ENCODE measurements at regions not wholly inside any gene's neighbourhood (a gene's known extent, or its start where the extent isn't known, plus 50 kb on each side); places are given as distances from the start of the nearest gene placed in this dataset.

- no peaks in the 10 kb centered on the region for H3K9me2 ChIP-seq (replicated peaks; ENCODE audit: control insufficient read depth, low read length)
- no peaks in the 10 kb centered on the region for H3K27me3 ChIP-seq (ENCODE audit: control insufficient read depth, low read length)
- H4K20me1 ChIP-seq (ENCODE audit: control insufficient read depth, insufficient read depth, low read depth, low read length): no peaks in the 10 kb centered on the region
- no peaks in the 10 kb centered on the region for H3K9me3 ChIP-seq (ENCODE audit: control insufficient read depth, insufficient read depth, low read length)
- no peaks in the 10 kb centered on the region for H3K79me2 ChIP-seq (ENCODE audit: control insufficient read depth, low read length)
- H3K27ac ChIP-seq (ENCODE audit: low read depth, low read length): no peak overlapping the region
- no peak for TF ChIP-seq CTCF (IDR thresholded peaks at IDR 0.05; ENCODE audit: low read depth, low read length, poor library complexity, severe bottlenecking)
- no peak for TF ChIP-seq EZH2phosphoT487 (IDR thresholded peaks at IDR 0.05; ENCODE audit: borderline replicate concordance, low read length)
- no peak overlapping the region for H3K4me2 ChIP-seq (ENCODE audit: low read length)
- no peak overlapping the region for H3K4me3 ChIP-seq (ENCODE audit: low read length)
- no peaks in the 10 kb centered on the region for H3F3A ChIP-seq (ENCODE audit: control insufficient read depth, insufficient read depth)
- no peaks in the 10 kb centered on the region for H3K4me1 ChIP-seq (ENCODE audit: control insufficient read depth, low read length)
- no peaks in the 10 kb centered on the region for H3K36me3 ChIP-seq (ENCODE audit: control insufficient read depth, low read length)
Observed at GRCh38 chr10:129099992-129100391, 367.0 kb upstream of the MGMT start.

GRCh38 chr10:129101232-129101980 lies 365.6 kb upstream of the MGMT start:
- H3K36me3 ChIP-seq (ENCODE audit: control insufficient read depth, low read length): no peaks in the 10 kb centered on the region
- no peaks in the 10 kb centered on the region for H3K79me2 ChIP-seq (ENCODE audit: control insufficient read depth, low read length)
- no peak overlapping the region for H3K27ac ChIP-seq (ENCODE audit: low read depth, low read length)
- H3K4me1 ChIP-seq (ENCODE audit: control insufficient read depth, low read length): no peaks in the 10 kb centered on the region
- H3K9me3 ChIP-seq (ENCODE audit: control insufficient read depth, insufficient read depth, low read length): no peaks in the 10 kb centered on the region
- H3K9me2 ChIP-seq (replicated peaks; ENCODE audit: control insufficient read depth, low read length): no peaks in the 10 kb centered on the region
- H3K4me2 ChIP-seq (ENCODE audit: low read length): no peak overlapping the region
- no peaks in the 10 kb centered on the region for H3K27me3 ChIP-seq (ENCODE audit: control insufficient read depth, low read length)
- H4K20me1 ChIP-seq (ENCODE audit: control insufficient read depth, insufficient read depth, low read depth, low read length): no peaks in the 10 kb centered on the region
- no peaks in the 10 kb centered on the region for H3F3A ChIP-seq (ENCODE audit: control insufficient read depth, insufficient read depth)
- no peak overlapping the region for H3K4me3 ChIP-seq (ENCODE audit: low read length)
- TF ChIP-seq EZH2phosphoT487 (IDR thresholded peaks at IDR 0.05; ENCODE audit: borderline replicate concordance, low read length) (no peak), CTCF (IDR thresholded peaks at IDR 0.05; ENCODE audit: low read depth, low read length, poor library complexity, severe bottlenecking) (no peak)

GRCh38 chr10:129102906-129103693 lies 363.9 kb upstream of the MGMT start:
- Histone ChIP-seq H4K20me1 (ENCODE audit: control insufficient read depth, insufficient read depth, low read depth, low read length) (no peaks in the 10 kb centered on the region), H3K27ac (ENCODE audit: low read depth, low read length) (no peak overlapping the region), H3K4me3 (ENCODE audit: low read length) (no peak overlapping the region), H3K27me3 (ENCODE audit: control insufficient read depth, low read length) (no peaks in the 10 kb centered on the region), H3K36me3 (ENCODE audit: control insufficient read depth, low read length) (no peaks in the 10 kb centered on the region), H3K4me2 (ENCODE audit: low read length) (no peak overlapping the region), H3K79me2 (ENCODE audit: control insufficient read depth, low read length) (no peaks in the 10 kb centered on the region), H3K9me3 (ENCODE audit: control insufficient read depth, insufficient read depth, low read length) (no peaks in the 10 kb centered on the region), H3F3A (ENCODE audit: control insufficient read depth, insufficient read depth) (no peaks in the 10 kb centered on the region), H3K9me2 (replicated peaks; ENCODE audit: control insufficient read depth, low read length) (no peaks in the 10 kb centered on the region), H3K4me1 (ENCODE audit: control insufficient read depth, low read length) (no peaks in the 10 kb centered on the region)
- TF ChIP-seq EZH2phosphoT487 (IDR thresholded peaks at IDR 0.05; ENCODE audit: borderline replicate concordance, low read length): no peak

Measured in DOHH2 (cell line).